HepG2 (cell line): ENCODE measurements at regions not wholly inside any gene's neighbourhood (a gene's known extent, or its start where the extent isn't known, plus 50 kb on each side); places are given as distances from the start of the nearest gene placed in this dataset.

Experiments used
- ATAC-seq: fragments of 200-7000 bp; cut with Tn5 transposase; 3 replicates; pipeline ENCODE4 v1.9.1; 2020; ENCODE audit warnings: mild to moderate bottlenecking, moderate library complexity
- BruUV-seq: library from RNA; stranded (reverse); fragments of 400-500 nt; replicated peaks from 2 replicates; lab custom pipeline; 2021; lab: Mats Ljungman, UMichigan
- CTCF ChIA-PET: fragments of 300-600 bp; formaldehyde crosslinking; extraction: SDS; loops from one replicate; lab custom pipeline; 2021; ENCODE audit warnings: low total read pairs, inconsistent platforms, low intra/inter-chr PET ratio; lab: Yijun Ruan, JAX
- POLR2A ChIA-PET: fragments of 350-600 bp; sonication (Branson Sonifier 250); formaldehyde crosslinking; loops from one replicate; lab custom pipeline; 2020; ENCODE audit warnings: antibody characterized with exemption, inconsistent platforms; lab: Yijun Ruan, JAX
- DNase-seq: peaks from one replicate; pipeline ENCODE4 v3.0.0-alpha.2; 2015; ENCODE audit warnings: low spot score
- FAIRE-seq: peaks from 3 replicates; lab custom pipeline; 2011; peaks lifted over from hg19 to GRCh38; lab: Jason Lieb, UNC
- H2AFZ ChIP-seq: one replicate; pipeline ENCODE4 v1.6.1; 2011; ENCODE audit warnings: low read length, inconsistent platforms
- H3K27ac ChIP-seq: fragments of 300-600 bp; 3 replicates; pipeline ENCODE4 v1.8.0; 2011; ENCODE audit warnings: mixed run types, mild to moderate bottlenecking, mixed read lengths, low read length, inconsistent platforms; ENCODE audit not compliant: insufficient read depth; ENCODE audit errors: extremely low read length
- H3K27me3 ChIP-seq, 2 experiments: fragments of 200-600 bp in 1 of 2; 2 replicates in 1 of 2; 3 replicates in 1 of 2; pipeline versions ENCODE4 v1.6.0 to v1.8.0; 2011; ENCODE audit warnings: low read length in 2 of 2, mild to moderate bottlenecking in 2 of 2, moderate library complexity in 2 of 2, inconsistent platforms in 1 of 2; ENCODE audit not compliant: insufficient read depth in 2 of 2, control insufficient read depth in 1 of 2
- H3K36me3 ChIP-seq, 2 experiments: fragments of 200-600 bp in 1 of 2; replicated peaks in 1 of 2; 2 replicates in 1 of 2; 3 replicates in 1 of 2; pipeline versions ENCODE4 v1.5.1 to v1.8.0; 2011; ENCODE audit warnings: low read length in 2 of 2, inconsistent platforms in 1 of 2; ENCODE audit not compliant: insufficient read depth in 2 of 2, control insufficient read depth in 1 of 2
- H3K4me1 ChIP-seq: 2 replicates; pipeline ENCODE4 v1.5.1; 2012; ENCODE audit warnings: low read length, inconsistent platforms; ENCODE audit not compliant: insufficient read depth
- H3K4me2 ChIP-seq: 2 replicates; pipeline ENCODE4 v1.6.0; 2011; ENCODE audit warnings: low read depth, low read length, inconsistent platforms
- H3K4me3 ChIP-seq, 3 experiments: fragments of 200-600 bp in 1 of 3; sonication (generic), shearing (Covaris generic) in 1 of 3; replicated peaks in 1 of 3; 2 replicates each; pipeline ENCODE4 v1.5.1; 2011 to 2016; ENCODE audit warnings: low read length in 3 of 3, inconsistent platforms in 2 of 3, low read depth in 2 of 3, mild to moderate bottlenecking in 2 of 3, control low read depth in 1 of 3, mixed read lengths in 1 of 3; ENCODE audit not compliant: insufficient read depth in 1 of 3
- H3K79me2 ChIP-seq: one replicate; pipeline ENCODE4 v1.6.1; 2011; ENCODE audit warnings: low read length, inconsistent platforms; ENCODE audit not compliant: insufficient read depth
- H3K9ac ChIP-seq: 2 replicates; pipeline ENCODE4 v1.6.0; 2011; ENCODE audit warnings: mild to moderate bottlenecking, low read depth, low read length, inconsistent platforms; ENCODE audit not compliant: insufficient read depth
- H3K9me3 ChIP-seq: 2 replicates; pipeline ENCODE4 v1.5.1; 2012; ENCODE audit warnings: mild to moderate bottlenecking, low read length
- H4K20me1 ChIP-seq: 2 replicates; pipeline ENCODE4 v1.6.0; 2011; ENCODE audit warnings: inconsistent platforms, mild to moderate bottlenecking, low read length, moderate library complexity; ENCODE audit not compliant: insufficient read depth
- AHDC1 ChIP-seq: sonication (generic); formaldehyde crosslinking; IDR thresholded peaks from 2 replicates; pipeline ENCODE4 v1.5.1; 2020; ENCODE audit warnings: mild to moderate bottlenecking, missing genetic modification reagents, borderline replicate concordance
- ATF2 ChIP-seq: sonication (generic); formaldehyde crosslinking; IDR thresholded peaks from 2 replicates; pipeline ENCODE4 v1.4.0; 2020; ENCODE audit warnings: missing genetic modification reagents
- ATF3 ChIP-seq: sonication (generic); formaldehyde crosslinking; IDR thresholded peaks from 2 replicates; pipeline ENCODE4 v1.4.0; 2020; ENCODE audit warnings: missing genetic modification reagents
- ATM ChIP-seq: fragments of 450-650 bp; IDR thresholded peaks from 2 replicates; pipeline ENCODE4 v1.7.1; 2017; ENCODE audit warnings: mild to moderate bottlenecking, borderline replicate concordance
- HNRNPH1 ChIP-seq: fragments of 200-400 bp; formaldehyde crosslinking; optimal IDR thresholded peaks from 2 replicates; pipeline ENCODE3; 2017; ENCODE audit warnings: mild to moderate bottlenecking, low read depth, low read length
- NFIC ChIP-seq: IDR thresholded peaks from 2 replicates; pipeline ENCODE4 v1.6.1; 2012; ENCODE audit warnings: mild to moderate bottlenecking, low read length, inconsistent platforms
- RBFOX2 ChIP-seq: fragments of 200-400 bp; formaldehyde crosslinking; IDR thresholded peaks from 2 replicates; pipeline ENCODE4 v1.6.1; 2017; ENCODE audit warnings: low read depth, mild to moderate bottlenecking, low read length
- WGBS: methylation state at CpG from one replicate; pipeline ENCODE4 v1.1.6; 2017; ENCODE audit warnings: low lambda C conversion rate; 5-methylcytosine and 5-hydroxymethylcytosine counted together
- in situ Hi-C: cut with HindIII; loops from 2 replicates; pipeline ENCODE4 v1.10.0; 2017; ENCODE audit warnings: low pct_unique_long_range_greater_than_20kb; ENCODE audit not compliant: extremely low pct_ligation_motif_present
- intact Hi-C: fragments of 100-400 bp; cut with micrococcal nuclease; formaldehyde crosslinking; loops from one replicate; pipeline ENCODE4 v1.10.0; 2022; ENCODE audit not compliant: unreplicated experiment

DNA sequence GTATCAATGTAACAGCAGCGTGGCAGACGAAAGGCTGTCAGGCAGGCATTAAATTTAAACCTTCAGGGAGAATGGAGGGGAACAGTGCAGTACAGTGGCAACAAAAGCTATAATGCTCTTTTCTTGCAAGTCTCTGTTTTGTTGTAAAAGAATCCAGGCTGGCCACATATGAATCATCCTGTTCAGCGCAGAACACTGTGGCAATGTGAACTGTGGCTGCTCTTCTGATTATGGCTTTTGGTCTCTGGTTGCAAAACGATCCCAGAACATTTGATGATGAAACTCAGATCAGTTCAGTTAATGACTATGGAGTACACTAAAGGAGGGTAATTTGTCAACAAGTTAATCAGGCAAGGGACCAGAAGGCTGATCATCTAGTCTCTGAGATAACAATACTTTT lies 219.7 kb upstream of the SGO1 start:
- WGBS: 7% methylated on average over 4 of the region's 4 CpGs
- CTCF ChIA-PET: no interaction called here
- in situ Hi-C loops: no loop called here
- no peaks in the 10 kb centered on the region for H4K20me1 ChIP-seq
- no peak for TF ChIP-seq ATM
- TF ChIP-seq, all 625 proteins: peak for 0
- POLR2A ChIA-PET: no interaction called here
- peaks cover 14% of the 10 kb centered on the region; the same call in 1 of the 2 replicates for H3K9me3 ChIP-seq
- ATAC-seq (no peak), FAIRE-seq (no peak), DNase-seq (no peak)
- intact Hi-C loops: no loop called here
- H3K4me3 ChIP-seq: no peak overlapping the region
- BruUV-seq: no TSS peak
- no peaks in the 10 kb centered on the region for H3K36me3 ChIP-seq
- H3K4me1 ChIP-seq: no peaks in the 10 kb centered on the region
- no peak overlapping the region for H3K27ac ChIP-seq
- no peak overlapping the region for H2AFZ ChIP-seq
- H3K9ac ChIP-seq: no peak overlapping the region
- no peaks in the 10 kb centered on the region for H3K79me2 ChIP-seq
- no peaks in the 10 kb centered on the region for H3K27me3 ChIP-seq
- no peak overlapping the region for H3K4me2 ChIP-seq

GRCh38 chr3:20405231-20405630 lies 219.2 kb upstream of the SGO1 start:
- DNase-seq: no peak
- H2AFZ ChIP-seq: no peak overlapping the region
- ChIA-PET CTCF (no interaction called here), POLR2A (no interaction called here)
- H3K36me3 ChIP-seq: no peaks in the 10 kb centered on the region
- no peak for TF ChIP-seq ATF3 (CRISPR knock-in tag)
- no peak for TF ChIP-seq ATF2 (CRISPR knock-in tag)
- no peak for TF ChIP-seq HNRNPH1
- TF ChIP-seq RBFOX2: no peak
- no peak for TF ChIP-seq AHDC1 (CRISPR knock-in tag)
- TF ChIP-seq NFIC: no peak
- no TSS peak for BruUV-seq
- H3K4me1 ChIP-seq: no peaks in the 10 kb centered on the region
- intact Hi-C loops: no loop called here
- no peak overlapping the region for H3K4me2 ChIP-seq
- no peaks in the 10 kb centered on the region for H3K27me3 ChIP-seq
- in situ Hi-C loops: no loop called here
- ATAC-seq: no peak
- H3K79me2 ChIP-seq: no peaks in the 10 kb centered on the region
- H3K4me3 ChIP-seq: no peak overlapping the region
- no peaks in the 10 kb centered on the region for H4K20me1 ChIP-seq
- FAIRE-seq: no peak
- peaks cover 14% of the 10 kb centered on the region; the same call in 1 of the 2 replicates for H3K9me3 ChIP-seq
- WGBS: 22% methylated on average over 3 of the region's 3 CpGs
- H3K27ac ChIP-seq: no peak overlapping the region
- no peak overlapping the region for H3K9ac ChIP-seq
